ENCODE measurements at regions not wholly inside any gene's neighbourhood (a gene's known extent, or its start where the extent isn't known, plus 50 kb on each side); places are given as distances from the start of the nearest gene placed in this dataset.
A peak's percentile ranks its signal among the peaks of the same experiment; 100 is the strongest.

- H3K4me1 ChIP-seq (ENCODE audit: insufficient read depth, low read length): peaks cover 12% of the 10 kb centered on the region
- no peaks in the 10 kb centered on the region for H4K20me1 ChIP-seq (ENCODE audit: insufficient read depth, low read length)
- H3K4me3 ChIP-seq (ENCODE audit: insufficient read depth, low read length): no peak overlapping the region
- no peaks in the 10 kb centered on the region for H3K36me3 ChIP-seq (ENCODE audit: insufficient read depth, low read length)
- no peaks in the 10 kb centered on the region for H3K9me3 ChIP-seq (ENCODE audit: low read depth, low read length)
- no peak overlapping the region for H2AFZ ChIP-seq (ENCODE audit: low read length)
- H3K4me2 ChIP-seq (ENCODE audit: insufficient read depth, low read length): peak overlapping the region; percentile 7
- TF ChIP-seq CTCF (IDR thresholded peaks at IDR 0.05; ENCODE audit: extremely low read depth, low read depth, low read length): peak; percentile 37
- peaks cover 9% of the 10 kb centered on the region for H3K27me3 ChIP-seq (ENCODE audit: insufficient read depth, low read length)
- no peak for DNase-seq (ENCODE audit: insufficient read length, low spot score, missing footprints)
- H3K27ac ChIP-seq (ENCODE audit: low read depth, low read length): no peak overlapping the region
- H3K79me2 ChIP-seq (ENCODE audit: insufficient read depth, low read length): no peaks in the 10 kb centered on the region
These were observed 228.8 kb downstream of the SMARCA2 start for GRCh38 chr9:2243666-2244555.

- H3K27ac ChIP-seq (ENCODE audit: low read depth, low read length): no peak overlapping the region
These were observed 232.2 kb downstream of the SMARCA2 start for GRCh38 chr9:2247340-2247739.

GRCh38 chr9:2248768-2249265 is 233.7 kb downstream of the SMARCA2 start:
- no peak for TF ChIP-seq CTCF (IDR thresholded peaks at IDR 0.05; ENCODE audit: extremely low read depth, low read depth, low read length)
- no peaks in the 10 kb centered on the region for H3K9me3 ChIP-seq (ENCODE audit: low read depth, low read length)
- peaks cover 6% of the 10 kb centered on the region for H3K27me3 ChIP-seq (ENCODE audit: insufficient read depth, low read length)
- H3K36me3 ChIP-seq (ENCODE audit: insufficient read depth, low read length): no peaks in the 10 kb centered on the region
- no peak for DNase-seq (ENCODE audit: insufficient read length, low spot score, missing footprints)
- H3K79me2 ChIP-seq (ENCODE audit: insufficient read depth, low read length): no peaks in the 10 kb centered on the region
- no peak overlapping the region for H2AFZ ChIP-seq (ENCODE audit: low read length)
- H3K27ac ChIP-seq (ENCODE audit: low read depth, low read length): no peak overlapping the region
- H4K20me1 ChIP-seq (ENCODE audit: insufficient read depth, low read length): no peaks in the 10 kb centered on the region
- H3K4me3 ChIP-seq (ENCODE audit: insufficient read depth, low read length): no peak overlapping the region
- no peaks in the 10 kb centered on the region for H3K4me1 ChIP-seq (ENCODE audit: insufficient read depth, low read length)
- H3K4me2 ChIP-seq (ENCODE audit: insufficient read depth, low read length): no peak overlapping the region

More at GRCh38 chr9:2247340-2247739, 232.2 kb downstream of the SMARCA2 start:
- TF ChIP-seq CTCF (IDR thresholded peaks at IDR 0.05; ENCODE audit: extremely low read depth, low read depth, low read length): no peak
- H3K27me3 ChIP-seq (ENCODE audit: insufficient read depth, low read length): peaks cover 9% of the 10 kb centered on the region
- no peak overlapping the region for H3K4me2 ChIP-seq (ENCODE audit: insufficient read depth, low read length)
- no peak overlapping the region for H2AFZ ChIP-seq (ENCODE audit: low read length)
- no peaks in the 10 kb centered on the region for H3K36me3 ChIP-seq (ENCODE audit: insufficient read depth, low read length)
- no peaks in the 10 kb centered on the region for H3K79me2 ChIP-seq (ENCODE audit: insufficient read depth, low read length)
- no peaks in the 10 kb centered on the region for H4K20me1 ChIP-seq (ENCODE audit: insufficient read depth, low read length)
- H3K4me3 ChIP-seq (ENCODE audit: insufficient read depth, low read length): no peak overlapping the region
- DNase-seq (ENCODE audit: insufficient read length, low spot score, missing footprints): no peak
- peaks cover 3% of the 10 kb centered on the region for H3K4me1 ChIP-seq (ENCODE audit: insufficient read depth, low read length)
- no peaks in the 10 kb centered on the region for H3K9me3 ChIP-seq (ENCODE audit: low read depth, low read length)
